GM19372 (cell line): ENCODE measurements at regions not wholly inside any gene's neighbourhood (a gene's known extent, or its start where the extent isn't known, plus 50 kb on each side); places are given as distances from the start of the nearest gene placed in this dataset.

Source experiments
- ATAC-seq: cut with Tn5 transposase; IDR thresholded peaks from one replicate; pipeline ENCODE4 v1.9.1; 2021; ENCODE audit warnings: mild to moderate bottlenecking, low read depth, moderate library complexity; ENCODE audit not compliant: unreplicated experiment

DNA sequence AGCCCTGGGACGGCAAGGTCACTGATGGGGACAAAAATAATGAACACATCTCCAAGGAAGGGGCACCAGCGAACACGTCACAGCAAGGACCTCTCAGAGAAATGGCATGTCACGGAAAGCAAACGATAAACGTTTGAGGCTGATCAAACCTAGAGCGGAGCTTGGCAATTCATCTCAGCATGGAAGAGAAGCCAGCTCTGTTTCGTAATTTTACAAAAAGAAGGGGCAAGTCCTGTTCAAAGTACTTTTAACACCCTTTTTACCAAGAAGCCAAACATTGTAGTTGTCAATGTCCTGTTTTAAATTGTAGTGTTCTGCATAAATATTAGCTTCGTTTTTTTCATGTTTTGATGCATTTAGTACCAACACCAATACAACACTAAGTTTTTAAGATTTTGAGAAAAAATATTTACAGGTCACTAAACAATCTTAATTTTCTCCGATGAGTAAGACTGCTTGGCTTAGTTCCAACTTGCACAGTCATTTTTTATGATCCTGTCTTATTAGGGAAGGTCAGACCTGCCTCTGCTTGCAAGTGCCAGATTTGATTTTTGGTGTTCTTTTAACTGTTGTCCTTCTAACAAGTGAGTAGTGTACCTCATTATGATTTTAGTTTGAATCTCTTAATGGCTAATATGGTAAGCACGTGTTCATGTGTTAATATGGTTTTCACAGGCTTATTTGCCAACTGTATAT lies 818.5 kb upstream of the SALL3 start:
- no peak for ATAC-seq

DNA sequence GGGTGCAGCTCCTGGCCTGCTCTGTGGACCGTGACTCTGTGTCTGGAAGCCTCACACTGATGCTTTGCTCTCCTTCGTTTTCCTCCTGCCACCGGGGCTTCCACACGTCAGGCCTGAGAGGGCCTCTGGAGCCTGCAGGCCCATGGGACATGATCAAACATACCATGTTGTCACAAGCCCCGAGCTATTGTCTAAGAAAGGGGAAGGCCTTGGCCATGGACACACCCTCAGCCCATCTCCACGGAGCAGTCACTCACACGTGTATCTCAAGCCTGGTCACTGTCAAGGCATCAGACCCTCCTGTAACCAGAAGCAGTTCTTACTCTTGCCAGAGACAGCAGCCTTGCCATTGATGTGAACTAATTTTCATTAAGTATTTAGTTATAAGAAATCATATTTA lies 814.1 kb upstream of the SALL3 start:
- no peak for ATAC-seq

DNA sequence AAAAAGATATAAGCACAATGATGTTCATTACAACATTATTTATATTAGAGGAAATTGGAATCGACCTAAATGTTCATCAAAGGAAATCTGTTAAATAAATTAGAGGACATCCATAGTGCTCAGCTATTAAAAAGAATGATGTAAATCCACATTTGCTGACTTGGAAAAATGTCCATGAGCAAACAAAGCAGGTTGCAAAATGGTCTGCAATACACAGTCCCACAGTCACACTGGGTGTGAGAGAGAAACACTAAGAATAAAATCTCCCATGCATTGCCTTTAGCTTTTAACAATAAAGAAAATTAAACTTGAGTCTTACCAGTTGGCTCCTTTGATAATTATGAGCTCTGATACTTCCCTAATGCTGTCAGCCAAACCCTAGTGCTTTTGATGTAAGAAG lies 811.1 kb upstream of the SALL3 start:
- no peak for ATAC-seq

DNA sequence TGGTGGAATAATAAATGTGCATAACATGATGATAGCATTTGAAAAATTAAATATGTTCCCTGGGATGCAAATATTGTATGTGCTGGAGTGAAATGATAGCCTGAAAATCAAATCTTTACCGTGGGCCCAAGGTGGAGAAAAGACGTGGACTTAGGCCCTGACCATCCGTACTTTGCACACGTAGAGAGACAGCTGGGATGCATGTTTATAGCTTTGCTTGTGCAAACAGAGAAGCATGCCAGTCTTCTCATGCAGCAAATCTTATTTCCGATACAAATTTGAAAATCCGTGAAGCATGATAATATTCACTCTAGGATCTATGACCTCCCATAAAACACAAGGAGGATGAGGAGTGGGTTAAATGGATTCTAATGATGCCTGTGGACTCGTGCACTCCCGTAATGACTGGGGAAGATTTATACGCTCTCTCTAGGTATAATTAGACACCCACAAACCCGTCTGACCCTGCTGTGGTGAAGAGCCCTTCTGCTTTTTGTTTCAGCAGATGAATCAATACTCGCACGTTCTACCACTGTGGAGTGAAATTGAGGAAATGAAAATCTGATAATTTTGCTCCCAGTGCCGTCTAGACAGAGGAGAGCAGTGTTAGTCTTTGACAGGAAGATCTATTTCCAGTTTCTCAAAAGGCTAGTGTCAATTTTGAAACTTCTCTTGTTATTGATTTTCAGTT lies 810.3 kb upstream of the SALL3 start:
- no peak for ATAC-seq

DNA sequence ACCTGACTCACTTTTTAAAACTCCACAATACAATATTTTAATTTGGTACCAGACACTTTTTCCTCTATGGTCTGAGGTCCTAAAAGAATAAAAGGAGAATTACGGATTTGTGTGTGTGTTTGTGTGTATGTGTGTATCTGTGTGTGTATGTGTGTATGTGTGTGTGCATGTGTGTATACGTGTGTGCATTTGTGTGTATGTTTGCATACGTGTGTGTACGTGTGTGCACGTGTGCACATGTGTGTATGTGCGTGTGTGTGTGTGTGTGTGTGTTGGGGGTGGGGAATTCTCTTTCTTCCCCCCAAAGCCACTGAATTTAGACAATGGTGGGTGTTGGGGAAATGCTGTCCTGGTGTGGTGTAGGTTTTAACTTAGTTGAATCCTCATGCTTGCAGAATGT lies 807.7 kb upstream of the SALL3 start:
- ATAC-seq = no peak

DNA sequence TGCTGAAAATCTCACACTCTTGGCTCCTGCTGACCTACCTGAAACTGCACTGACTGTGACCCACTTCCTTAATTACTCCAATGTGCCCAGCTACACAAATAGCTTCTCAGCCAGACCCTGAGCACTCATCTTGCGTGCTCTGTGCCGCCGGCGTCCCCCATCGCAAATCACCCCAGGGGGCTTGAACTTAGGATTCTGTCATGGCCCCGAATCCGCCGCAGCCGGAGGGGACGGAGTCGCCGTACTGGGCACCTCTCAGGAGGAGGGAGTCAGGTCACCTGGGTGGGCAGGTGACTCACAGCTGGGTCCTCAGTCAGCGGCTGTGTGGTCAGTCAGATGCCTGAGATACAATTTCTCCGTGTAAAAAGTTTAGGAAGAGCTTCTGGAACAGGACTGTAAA lies 804.9 kb upstream of the SALL3 start:
- no peak for ATAC-seq

DNA sequence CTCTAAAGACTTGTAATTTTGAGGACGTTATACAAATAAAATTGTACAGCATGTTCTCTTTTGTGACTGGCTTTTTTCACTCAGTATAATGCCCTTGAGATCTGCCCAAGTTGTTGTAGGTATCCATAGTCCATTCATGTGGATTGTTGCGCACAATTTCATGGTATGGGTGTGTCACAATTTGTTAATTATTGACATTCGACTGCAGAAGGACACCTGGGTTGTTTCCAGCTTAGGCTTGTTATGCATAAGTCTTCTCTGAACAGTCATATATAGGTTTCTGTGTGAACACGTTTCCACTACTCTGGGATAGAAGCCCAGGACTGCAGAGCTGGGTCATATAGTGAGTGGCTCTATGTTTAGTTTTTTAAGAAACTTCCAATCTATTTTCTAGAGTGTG lies 800.8 kb upstream of the SALL3 start:
- no peak for ATAC-seq

DNA sequence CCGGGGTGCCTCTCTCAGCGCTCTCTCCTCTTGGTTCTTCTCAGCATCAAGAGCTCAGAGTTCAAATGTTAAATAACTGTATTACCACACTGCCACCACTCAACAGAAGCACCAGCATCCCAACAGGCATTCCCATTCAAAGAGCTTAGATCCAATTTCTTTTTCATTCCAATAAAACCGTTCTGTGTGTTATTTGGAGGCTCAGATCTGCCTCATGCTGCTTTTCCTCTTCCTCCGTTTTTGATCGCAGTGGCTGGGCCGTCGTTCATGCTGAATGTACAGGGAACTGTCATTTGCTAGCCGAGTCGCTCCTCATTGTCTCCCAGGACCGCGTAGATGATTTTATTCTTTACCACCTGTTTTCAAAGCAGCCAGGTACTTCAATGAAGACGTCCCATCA lies 798.9 kb upstream of the SALL3 start:
- ATAC-seq = no peak

DNA sequence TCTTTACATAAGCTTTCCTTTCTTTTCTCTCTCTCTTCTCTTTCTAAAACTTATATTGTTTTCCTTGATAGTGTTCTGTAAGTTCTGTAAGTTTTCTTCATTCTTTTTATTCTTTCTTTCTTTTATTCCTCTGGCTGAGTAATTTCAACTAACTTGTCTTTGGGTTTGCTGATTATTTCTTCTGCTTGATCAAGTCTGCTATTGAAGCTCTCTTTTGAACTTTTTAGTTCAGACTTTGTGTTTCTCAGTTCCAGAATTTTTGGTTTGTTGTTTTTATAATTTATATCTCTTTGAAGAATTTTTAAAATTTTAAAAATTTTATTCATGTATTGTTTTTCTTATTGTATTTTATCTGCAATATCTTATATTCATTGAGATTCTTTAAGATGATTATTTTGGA lies 795.8 kb upstream of the SALL3 start:
- no peak for ATAC-seq

DNA sequence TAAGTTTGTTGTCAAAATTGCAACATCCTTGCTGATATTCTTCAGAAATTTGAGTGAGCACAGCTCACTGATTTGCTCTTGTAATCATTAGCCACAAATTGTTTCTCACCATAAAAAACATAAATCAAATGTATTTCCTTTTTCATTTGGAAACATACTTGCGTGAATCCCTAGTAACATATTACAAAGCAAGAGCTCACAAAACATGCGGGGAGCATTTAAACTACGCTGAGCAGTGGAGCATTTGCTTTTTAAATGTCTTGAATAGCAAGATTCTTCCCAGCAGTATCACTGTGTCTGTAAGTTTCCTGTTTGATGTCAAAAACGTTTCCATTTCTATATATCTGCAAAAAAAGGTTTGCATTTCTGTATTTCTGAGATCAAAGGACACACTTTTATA lies 788.3 kb upstream of the SALL3 start:
- no peak for ATAC-seq

DNA sequence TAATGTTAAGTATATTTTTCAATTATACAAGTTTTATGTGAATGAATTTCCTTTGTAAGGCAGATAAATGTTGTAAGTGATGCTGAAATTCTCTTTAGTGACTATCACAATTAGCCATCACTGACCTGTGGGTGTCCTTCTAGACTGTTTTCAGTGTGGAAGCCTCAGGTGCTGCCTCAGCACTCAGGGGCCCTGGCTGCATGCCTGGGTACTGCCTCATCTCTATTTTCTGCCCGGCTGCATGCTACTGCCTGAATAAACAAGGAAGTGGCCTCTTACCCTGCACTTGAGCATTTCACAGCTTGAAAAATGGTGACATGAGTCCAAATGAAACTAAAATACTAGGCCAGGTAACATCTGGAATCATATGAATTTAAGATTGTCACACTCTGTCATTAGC lies 787.6 kb upstream of the SALL3 start:
- no peak for ATAC-seq

DNA sequence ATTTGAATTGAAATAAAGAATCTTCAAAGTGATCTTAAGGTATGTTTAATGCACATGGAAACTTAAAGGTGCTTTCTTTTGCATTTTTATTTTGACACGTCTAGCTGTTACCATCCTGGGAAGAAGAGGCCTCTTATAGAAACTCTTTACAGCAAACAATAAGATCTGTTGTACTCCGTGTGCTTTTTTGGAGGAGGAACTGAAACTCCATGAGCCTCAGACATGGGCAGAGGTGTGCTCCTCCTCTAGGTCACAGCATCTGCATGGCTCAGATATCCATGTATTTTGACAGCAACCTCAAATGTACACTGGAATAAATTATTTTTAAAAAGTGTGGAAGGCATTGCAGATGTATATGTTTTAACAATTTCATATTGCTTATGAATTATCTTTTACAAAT lies 783.3 kb upstream of the SALL3 start:
- no peak for ATAC-seq

DNA sequence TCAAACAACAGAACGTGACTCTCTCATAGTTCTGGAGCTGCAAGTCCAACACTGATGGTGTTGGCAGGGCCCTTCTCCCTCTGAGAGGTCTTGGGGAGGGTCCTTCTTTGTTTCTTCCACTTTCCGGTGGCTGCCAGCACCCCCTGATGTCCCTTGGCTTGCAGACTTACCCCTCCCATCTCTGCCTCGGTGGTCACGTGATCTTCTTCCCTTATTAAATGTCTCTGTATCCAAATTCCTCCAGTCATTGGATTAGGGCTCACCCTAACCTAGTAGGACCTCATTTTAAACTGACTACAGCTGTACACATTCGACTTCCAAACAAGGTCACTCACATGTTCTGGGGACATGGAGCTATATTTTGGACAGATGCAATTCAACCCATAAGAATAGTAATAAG lies 780.6 kb upstream of the SALL3 start:
- no peak for ATAC-seq

DNA sequence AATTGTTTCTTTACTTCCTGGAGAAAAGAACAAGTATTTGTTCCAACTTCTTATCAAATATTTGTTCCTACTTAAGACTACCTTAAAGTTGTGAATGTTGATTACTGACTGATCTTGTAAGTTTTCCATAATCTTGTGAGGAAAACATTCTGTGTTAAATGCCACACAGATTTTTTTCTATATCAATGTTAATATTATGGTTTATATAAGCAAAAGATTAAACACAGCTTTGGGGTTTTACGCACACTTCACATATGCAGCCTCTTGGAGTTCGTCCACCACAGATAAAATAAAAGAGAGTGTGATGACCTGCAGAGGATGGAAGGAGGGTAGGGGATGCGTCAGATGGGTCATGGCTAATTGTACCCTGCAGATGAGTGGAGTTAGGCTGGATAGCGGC lies 780.0 kb upstream of the SALL3 start:
- ATAC-seq = no peak

DNA sequence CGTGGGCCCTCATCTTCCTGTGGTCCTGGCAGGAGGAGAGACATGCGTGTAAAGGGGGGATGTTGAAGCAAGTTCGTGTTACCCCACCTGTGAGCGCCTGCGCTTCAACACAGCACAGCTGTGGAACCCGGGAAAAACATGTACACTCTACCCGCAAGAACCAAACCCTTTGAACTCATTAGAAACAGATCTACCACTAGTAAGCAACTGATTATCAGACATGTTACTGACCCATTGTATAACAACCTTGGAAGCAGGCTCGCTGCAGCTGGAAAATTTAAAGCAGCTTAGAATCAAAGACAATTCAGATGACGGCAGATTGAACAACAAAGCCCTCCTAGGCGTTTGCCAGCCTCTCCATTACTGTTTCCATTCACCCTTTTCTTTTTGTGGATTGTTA lies 771.7 kb upstream of the SALL3 start:
- no peak for ATAC-seq

DNA sequence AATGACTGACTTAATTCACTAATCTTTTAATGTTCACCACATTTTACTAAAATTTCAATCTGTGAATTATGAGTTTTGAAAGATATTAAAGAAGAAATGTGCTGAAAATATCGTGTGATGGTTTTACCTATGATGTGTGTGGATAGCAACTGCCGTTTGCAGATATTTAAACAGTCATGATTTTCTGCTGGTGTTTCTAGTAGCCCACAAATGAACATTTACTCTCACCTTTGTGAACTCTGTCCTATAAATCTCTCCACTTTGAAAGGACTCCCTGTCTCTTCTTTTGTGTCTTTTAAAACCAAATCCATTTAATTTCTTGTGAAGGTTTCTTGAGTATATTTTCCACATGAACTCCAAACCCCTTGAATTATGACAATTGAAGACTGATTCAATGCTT lies 771.2 kb upstream of the SALL3 start:
- no peak for ATAC-seq

DNA sequence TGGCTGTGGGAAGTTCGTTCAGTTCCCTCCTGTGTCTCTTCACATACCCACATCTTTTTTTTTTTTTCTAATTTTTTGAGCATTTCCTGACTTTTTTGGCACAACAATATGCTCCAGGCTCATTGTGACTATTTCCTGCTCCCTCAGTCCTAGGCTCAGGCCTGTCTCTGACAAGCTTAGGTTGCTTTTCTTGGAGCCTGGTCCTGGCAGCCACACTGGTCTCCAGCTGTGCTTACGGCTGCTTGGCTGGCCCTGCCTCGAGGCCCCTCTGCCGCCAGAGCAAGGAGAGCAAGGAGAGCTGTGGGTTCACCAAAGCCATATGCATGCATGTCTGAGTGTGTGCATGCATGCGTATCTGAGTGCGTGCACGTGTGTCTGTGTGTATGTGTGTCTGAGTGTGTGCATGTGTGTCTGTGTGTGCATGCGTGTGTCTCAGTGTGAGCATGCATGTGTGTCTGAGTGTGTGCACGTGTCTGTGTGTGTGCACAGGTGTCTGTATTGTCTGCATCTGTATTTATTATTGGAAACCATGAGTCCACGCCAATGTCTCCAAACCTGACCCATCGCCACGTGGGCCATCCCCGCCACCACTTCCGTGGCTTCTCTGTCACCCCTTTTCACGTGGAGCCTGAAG lies 766.1 kb upstream of the SALL3 start:
- no peak for ATAC-seq

DNA sequence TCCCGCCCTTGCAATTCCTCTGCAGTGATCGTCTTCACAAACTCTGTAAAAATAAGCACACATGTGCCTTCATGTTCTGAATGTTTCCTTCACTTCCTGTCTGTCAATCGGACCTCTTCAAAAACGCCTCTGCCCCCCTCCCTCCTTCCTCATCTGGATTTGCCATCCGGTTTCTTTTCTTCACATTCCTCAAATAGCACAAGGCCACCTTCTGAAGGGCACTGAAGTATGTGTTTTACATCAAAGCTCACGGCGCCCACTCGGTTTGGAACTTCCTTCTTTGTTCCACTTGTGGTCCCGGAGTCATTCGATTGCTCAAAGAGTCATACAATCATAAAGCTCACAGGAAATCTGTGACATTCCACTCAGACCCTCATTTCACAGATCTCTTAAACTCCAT lies 758.1 kb upstream of the SALL3 start:
- ATAC-seq = no peak

DNA sequence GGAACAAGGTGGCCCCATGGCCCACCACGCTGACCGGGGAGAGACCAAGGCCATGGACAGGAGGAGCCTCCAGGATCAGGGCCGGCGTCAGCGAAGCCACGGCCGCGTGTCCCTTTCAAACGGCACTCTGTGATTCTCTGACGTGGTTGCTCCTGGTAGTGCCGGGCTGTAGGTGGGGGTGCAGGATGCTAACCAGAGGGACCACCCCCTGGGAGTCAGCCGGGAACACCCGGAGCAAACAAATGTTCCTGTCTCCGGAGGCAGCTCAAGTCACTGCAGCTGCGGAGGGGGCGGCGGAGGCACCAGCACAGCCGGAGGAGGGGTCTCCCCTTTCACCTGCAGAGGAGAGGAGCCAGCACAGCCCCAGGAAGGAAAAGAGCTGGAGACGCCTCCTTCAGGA lies 750.6 kb upstream of the SALL3 start:
- no peak for ATAC-seq

DNA sequence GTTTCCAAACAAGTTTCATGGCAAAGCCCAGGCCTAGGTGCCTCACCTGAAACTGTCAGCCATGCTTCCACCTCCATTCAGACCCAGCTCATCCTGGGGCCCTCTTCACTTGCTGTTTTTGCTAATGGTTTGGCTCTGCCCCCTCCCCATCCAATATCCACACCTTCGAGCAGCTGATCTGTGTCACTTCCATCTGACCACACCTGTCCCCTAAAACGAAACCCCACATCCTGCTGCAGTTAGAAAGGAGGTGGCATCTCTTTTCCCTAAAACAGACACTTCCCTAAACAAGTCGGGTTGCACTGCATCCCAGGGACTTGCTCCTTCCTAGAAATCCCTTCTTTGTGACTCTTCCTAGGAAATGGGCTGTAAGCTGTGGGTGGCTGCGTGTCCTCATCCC lies 748.7 kb upstream of the SALL3 start:
- no peak for ATAC-seq

DNA sequence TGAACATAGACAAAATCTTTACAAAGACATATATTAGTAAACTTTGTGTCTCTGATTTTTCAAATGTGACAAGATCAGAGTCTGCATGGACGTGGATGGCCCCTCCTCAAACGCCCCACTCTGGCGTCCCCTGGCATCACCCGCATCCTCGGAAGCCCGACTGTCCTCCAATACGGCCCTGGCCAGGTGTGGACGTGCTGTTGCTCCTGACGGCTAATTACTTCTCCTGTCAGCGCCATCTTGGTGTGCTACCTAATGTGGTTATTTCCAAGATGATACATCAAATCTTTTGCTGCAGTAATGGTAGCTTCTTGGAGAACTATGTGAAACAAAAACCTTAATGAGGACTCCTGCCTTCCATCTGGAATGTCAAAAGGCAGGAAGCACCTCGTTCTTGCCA lies 747.4 kb upstream of the SALL3 start:
- ATAC-seq = no peak

DNA sequence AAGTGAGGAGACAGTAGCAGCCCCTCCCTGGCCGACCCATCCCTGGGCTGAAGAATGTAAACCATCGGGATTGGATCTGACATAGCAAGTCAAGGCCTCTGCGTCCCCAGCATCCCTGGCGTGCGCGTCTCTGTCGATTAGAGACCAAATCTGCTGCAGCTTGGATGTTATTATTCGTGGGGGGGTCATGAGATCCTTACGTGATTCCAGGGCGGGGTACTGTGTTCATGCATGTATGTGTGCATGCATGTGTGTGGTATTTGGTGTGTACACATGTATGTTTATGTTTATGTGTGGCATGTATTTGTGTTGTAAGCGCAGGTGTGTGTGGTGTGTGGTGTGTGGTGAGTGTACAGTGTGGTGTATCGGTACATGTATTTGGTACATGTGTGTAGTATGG lies 741.8 kb upstream of the SALL3 start:
- ATAC-seq = no peak
